ENCODE measurements at regions not wholly inside any gene's neighbourhood (a gene's known extent, or its start where the extent isn't known, plus 50 kb on each side); places are given as distances from the start of the nearest gene placed in this dataset.

DNA sequence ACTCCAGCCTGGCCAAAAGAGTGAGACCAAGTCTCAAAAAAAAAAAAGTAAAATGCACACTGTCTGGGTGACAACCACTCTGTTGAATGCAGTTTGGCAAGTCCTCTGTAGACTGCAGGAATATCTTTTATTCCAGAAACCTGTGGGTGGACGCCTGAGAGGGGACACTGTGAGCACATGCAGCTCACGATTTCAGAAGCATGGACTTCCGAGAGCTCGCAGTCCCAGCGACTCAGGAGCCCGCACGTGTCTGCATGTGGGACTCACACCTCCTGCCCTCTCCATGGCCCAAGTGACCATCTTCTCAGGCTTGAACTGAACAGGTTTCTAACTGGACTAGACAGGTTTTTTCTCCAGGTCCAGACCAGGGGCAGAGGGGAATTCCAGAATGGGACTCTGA, 388.6 kb upstream of the IRX2 start:
- DNase-seq (no peak), ATAC-seq (no peak)
- TF ChIP-seq, protein P1, sequence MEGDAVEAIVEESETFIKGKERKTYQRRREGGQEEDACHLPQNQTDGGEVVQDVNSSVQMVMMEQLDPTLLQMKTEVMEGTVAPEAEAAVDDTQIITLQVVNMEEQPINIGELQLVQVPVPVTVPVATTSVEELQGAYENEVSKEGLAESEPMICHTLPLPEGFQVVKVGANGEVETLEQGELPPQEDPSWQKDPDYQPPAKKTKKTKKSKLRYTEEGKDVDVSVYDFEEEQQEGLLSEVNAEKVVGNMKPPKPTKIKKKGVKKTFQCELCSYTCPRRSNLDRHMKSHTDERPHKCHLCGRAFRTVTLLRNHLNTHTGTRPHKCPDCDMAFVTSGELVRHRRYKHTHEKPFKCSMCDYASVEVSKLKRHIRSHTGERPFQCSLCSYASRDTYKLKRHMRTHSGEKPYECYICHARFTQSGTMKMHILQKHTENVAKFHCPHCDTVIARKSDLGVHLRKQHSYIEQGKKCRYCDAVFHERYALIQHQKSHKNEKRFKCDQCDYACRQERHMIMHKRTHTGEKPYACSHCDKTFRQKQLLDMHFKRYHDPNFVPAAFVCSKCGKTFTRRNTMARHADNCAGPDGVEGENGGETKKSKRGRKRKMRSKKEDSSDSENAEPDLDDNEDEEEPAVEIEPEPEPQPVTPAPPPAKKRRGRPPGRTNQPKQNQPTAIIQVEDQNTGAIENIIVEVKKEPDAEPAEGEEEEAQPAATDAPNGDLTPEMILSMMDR (IDR thresholded peaks at IDR 0.05), result no peak
- TF ChIP-seq POLR2A (IDR thresholded peaks at IDR 0.05), result no peak
- WGBS, 2 donors, result 66 to 82% methylated on average over 7 of the region's 7 CpGs
- Histone ChIP-seq H3K4me3 (no peak overlapping the region), H3K4me1 (no peaks in the 10 kb centered on the region), H3K27ac (no peak overlapping the region), H3K27me3 (no peaks in the 10 kb centered on the region), H3K9me3 (no peaks in the 10 kb centered on the region), H3K36me3 (replicated peaks in 1 of 2; ENCODE audit: insufficient read depth in 1 of 2, low read depth in 2 of 2) (no peaks in the 10 kb centered on the region)
- intact Hi-C loops (cut with DNase I), result no loop called here

DNA sequence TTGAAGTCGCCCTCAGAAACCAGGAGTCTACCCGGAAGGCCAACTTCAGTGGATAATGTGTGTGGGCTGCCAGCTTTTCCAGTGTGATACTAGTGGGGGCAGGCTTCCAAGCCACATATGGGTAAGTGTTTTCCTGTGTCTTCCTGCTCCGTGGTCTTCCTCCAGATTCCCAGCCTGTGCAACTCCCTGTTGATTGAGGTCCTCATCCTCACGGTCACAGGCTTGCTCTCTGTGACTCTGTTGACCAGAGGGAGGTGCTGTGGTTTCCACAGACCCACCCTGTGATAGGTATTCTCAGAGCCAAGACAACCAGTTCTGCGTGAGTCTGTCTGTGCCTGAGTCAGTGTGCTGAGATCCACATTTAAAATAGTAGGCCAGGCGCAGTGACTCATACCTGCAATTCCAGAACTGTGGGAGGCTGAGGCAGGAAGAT, 388.0 kb upstream of the IRX2 start:
- DNase-seq, result no peak
- no peak overlapping the region for H3K27ac ChIP-seq
- intact Hi-C loops (cut with DNase I), result no loop called here
- H3K4me3 ChIP-seq, result no peak overlapping the region
- 51 to 73% methylated on average over 6 of the region's 6 CpGs for WGBS, 2 donors
- ATAC-seq, result no peak
- H3K36me3 ChIP-seq (replicated peaks in 1 of 2; ENCODE audit: insufficient read depth in 1 of 2, low read depth in 2 of 2), result no peaks in the 10 kb centered on the region
- TF ChIP-seq, protein P1 (IDR thresholded peaks at IDR 0.05), result no peak
- TF ChIP-seq POLR2A (IDR thresholded peaks at IDR 0.05), result no peak
- H3K4me1 ChIP-seq, result no peaks in the 10 kb centered on the region
- H3K27me3 ChIP-seq, result no peaks in the 10 kb centered on the region
- no peaks in the 10 kb centered on the region for H3K9me3 ChIP-seq

DNA sequence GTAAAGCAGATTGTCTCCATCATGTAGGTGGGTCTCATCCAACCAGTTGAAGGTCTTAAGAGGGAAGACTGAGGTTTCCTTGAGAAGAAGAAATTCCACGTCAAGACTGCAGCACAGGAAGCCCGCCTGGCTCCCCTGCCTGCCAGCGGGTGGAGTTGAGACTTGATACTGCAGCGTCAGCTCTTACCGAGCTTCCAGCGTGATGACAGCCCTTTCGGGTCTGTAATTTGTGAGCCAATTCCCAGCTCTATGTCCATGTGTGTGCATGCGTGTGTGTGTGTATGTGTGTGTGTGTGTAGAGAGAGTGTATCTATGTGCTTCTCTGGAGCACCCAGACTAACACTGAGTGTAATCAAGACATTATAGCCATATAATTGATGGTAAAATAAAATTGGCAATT, 379.7 kb upstream of the IRX2 start:
- 38 to 61% methylated on average over 6 to 8 of the region's 8 CpGs for WGBS, 2 donors
- H3K27ac ChIP-seq, result no peak overlapping the region
- ATAC-seq (no peak), DNase-seq (no peak)
- H3K27me3 ChIP-seq, result no peaks in the 10 kb centered on the region
- no peak overlapping the region for H3K4me3 ChIP-seq
- no peaks in the 10 kb centered on the region for H3K4me1 ChIP-seq
- intact Hi-C loops (cut with DNase I), result no loop called here
- H3K9me3 ChIP-seq, result no peaks in the 10 kb centered on the region
- TF ChIP-seq, protein P1 (IDR thresholded peaks at IDR 0.05), result no peak
- no peak for TF ChIP-seq POLR2A (IDR thresholded peaks at IDR 0.05)
- no peaks in the 10 kb centered on the region for H3K36me3 ChIP-seq (replicated peaks in 1 of 2; ENCODE audit: insufficient read depth in 1 of 2, low read depth in 2 of 2)

DNA sequence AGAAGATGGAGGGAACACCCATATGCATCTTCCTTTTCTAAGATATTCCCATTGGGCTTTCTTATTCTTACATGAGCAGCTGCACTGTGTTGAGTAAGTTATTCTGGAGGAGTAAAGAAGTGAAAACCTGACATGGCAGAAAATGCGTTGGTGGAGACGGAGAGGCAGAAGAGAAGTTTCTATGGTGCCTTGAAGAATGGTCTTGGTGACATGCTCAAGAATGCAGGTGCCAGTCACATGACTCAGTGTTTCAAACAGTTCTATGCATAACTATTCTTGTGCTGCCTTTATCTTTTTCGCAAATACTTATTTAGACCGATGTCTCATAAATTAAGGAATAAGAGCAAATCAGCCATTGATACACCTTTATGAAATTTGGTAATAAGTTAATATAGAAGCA, 377.8 kb upstream of the IRX2 start:
- H3K4me3 ChIP-seq, result no peak overlapping the region
- no peak overlapping the region for H3K27ac ChIP-seq
- DNase-seq (no peak), ATAC-seq (no peak)
- H3K36me3 ChIP-seq (replicated peaks in 1 of 2; ENCODE audit: insufficient read depth in 1 of 2, low read depth in 2 of 2), result no peaks in the 10 kb centered on the region
- no peaks in the 10 kb centered on the region for H3K4me1 ChIP-seq
- WGBS, 2 donors, result 83 to 90% methylated on average over 4 of the region's 4 CpGs
- no peaks in the 10 kb centered on the region for H3K27me3 ChIP-seq
- no peak for TF ChIP-seq POLR2A (IDR thresholded peaks at IDR 0.05)
- TF ChIP-seq, protein P1 (IDR thresholded peaks at IDR 0.05), result no peak
- H3K9me3 ChIP-seq, result no peaks in the 10 kb centered on the region
- intact Hi-C loops (cut with DNase I), result no loop called here

- intact Hi-C loops (cut with DNase I), result no loop called here
- no peaks in the 10 kb centered on the region for H3K9me3 ChIP-seq
- no peak overlapping the region for H3K4me3 ChIP-seq
- DNase-seq (no peak), ATAC-seq (no peak)
- TF ChIP-seq, protein P1 (IDR thresholded peaks at IDR 0.05), result no peak
- no peak for TF ChIP-seq POLR2A (IDR thresholded peaks at IDR 0.05)
- H3K27ac ChIP-seq, result no peak overlapping the region
- peaks cover 0 to 4% of the 10 kb centered on the region in 2 donors for H3K27me3 ChIP-seq
- H3K36me3 ChIP-seq (replicated peaks in 1 of 2; ENCODE audit: insufficient read depth in 1 of 2, low read depth in 2 of 2), result no peaks in the 10 kb centered on the region
- WGBS, 2 donors, result 68 to 83% methylated on average over 9 of the region's 9 CpGs
- no peaks in the 10 kb centered on the region for H3K4me1 ChIP-seq
Measured at GRCh38 chr5:3127423-3127911, 376.0 kb upstream of the IRX2 start.

Data from body of pancreas (tissue), 4 donors.